ENCODE measurements at regions not wholly inside any gene's neighbourhood (a gene's known extent, or its start where the extent isn't known, plus 50 kb on each side); places are given as distances from the start of the nearest gene placed in this dataset.

DNA sequence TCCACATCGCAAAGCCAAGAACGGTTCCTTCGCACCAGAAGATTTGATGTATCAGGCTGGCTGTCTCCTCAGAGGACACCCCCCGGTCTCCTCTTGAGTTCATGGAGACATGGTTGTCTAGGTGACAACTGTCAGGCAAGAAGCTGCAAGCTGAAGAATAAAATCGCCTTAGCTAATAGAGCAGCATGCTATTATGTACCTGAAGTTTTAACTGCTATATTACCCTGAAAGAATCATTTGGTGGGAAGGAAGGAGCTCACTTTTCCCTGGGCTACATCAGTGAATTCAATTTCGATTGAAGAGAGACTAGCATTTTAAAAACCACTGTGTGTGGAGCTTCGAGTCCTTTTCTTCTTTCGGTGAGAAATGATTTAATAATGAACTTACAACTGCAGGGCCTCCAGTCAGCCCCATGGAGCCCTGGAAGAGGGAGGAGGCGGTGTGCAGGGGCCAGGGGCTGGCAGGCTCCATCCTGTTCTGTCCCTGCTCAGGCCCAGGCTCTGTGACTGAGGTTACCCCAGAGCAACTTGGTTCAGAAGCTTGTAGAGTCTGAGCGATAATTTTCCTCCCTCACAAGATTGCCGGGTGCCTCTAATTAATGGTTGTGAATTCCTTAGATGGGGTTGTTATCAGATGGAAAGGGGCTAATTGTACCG lies 191.3 kb downstream of the MID1IP1 start:
- DNase-seq (ENCODE audit: low read depth), result no peak
- no peak overlapping the region for H3K4me3 ChIP-seq (ENCODE audit: low read depth, low read length)
- TF ChIP-seq CTCF (conservative IDR thresholded peaks at IDR 0.05; ENCODE audit: low read depth, low read length), result no peak

DNA sequence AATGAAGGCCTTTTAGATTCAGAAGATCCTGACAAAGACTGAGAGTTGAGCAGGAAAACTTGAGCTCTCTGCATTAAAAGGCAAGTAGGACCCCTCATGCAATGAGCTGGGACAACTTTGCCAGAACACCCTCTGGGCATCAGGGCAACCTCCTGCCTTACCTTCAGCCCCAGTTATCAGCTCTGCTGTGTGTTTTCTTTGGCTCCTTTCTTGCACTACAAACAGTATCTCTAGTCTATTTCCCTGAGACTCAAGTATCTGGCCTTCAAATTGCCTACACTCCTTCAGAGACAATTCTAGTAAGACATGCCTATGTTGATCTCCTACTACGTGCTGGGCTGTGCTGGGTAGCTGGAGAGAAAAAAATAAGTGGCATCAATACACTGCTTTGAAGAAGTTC lies 192.2 kb downstream of the MID1IP1 start:
- DNase-seq (ENCODE audit: low read depth), result no peak
- no peak overlapping the region for H3K4me3 ChIP-seq (ENCODE audit: low read depth, low read length)
- TF ChIP-seq CTCF (conservative IDR thresholded peaks at IDR 0.05; ENCODE audit: low read depth, low read length), result no peak

GRCh38 chrX:38999099-38999498 lies 197.8 kb downstream of the MID1IP1 start:
- no peak overlapping the region for H3K4me3 ChIP-seq (ENCODE audit: low read depth, low read length)
- TF ChIP-seq CTCF (conservative IDR thresholded peaks at IDR 0.05; ENCODE audit: low read depth, low read length), result no peak
- no peak for DNase-seq (ENCODE audit: low read depth)

DNA sequence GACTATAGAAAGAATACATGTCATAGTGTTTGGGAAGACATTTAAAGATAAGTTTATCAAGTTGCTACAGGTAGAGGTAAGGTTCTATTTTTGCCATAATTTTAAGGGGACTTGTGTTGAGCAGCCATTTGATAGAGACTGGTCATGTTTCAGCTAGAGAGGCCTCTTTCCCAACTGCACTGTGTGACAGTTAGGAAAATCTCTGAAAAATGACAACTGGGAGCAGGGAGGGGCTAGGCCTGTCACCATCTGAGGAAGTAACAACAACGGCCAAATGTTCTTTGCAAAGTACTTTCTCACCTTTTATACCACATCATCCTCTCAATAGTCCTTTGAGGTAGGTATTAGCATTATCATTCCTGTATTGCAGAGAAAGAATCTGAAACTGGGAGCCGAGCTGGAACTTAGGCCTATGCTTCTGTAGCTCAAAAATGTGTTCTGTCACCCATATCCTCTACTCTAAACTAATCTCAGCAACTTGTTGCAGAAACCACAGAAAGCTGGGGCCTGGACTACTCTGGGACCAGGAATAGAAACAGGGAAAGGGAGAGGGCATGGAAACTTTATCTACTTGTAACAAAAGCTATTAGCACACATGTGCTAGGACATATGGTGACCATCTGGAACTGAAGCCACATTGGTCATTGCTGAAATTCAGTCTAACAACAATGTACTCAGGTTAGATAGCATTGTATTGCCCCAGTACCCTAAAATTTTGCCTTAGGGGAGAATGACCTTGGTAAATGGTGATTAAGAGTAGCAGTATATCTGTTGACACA lies 198.9 kb downstream of the MID1IP1 start:
- DNase-seq (ENCODE audit: low read depth), result no peak
- TF ChIP-seq CTCF (conservative IDR thresholded peaks at IDR 0.05; ENCODE audit: low read depth, low read length), result no peak
- H3K4me3 ChIP-seq (ENCODE audit: low read depth, low read length), result no peak overlapping the region

DNA sequence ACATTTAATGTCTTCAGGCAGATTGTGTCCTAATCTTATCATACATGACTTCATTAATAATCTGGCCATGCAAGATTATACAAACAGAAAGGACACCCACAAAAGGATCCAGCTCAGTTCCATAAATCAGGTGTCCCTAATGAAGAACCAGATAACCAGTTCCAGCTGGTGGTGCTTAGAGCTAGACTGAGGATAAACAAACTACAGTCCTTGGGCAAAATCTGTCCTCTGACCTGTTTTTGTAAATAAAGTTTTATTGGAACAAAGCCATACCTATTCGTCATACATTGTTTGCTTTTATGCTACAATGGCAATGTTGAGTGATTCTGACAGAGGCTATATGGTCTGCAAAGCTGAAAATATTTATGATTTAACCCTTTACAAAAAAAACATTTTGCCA lies 199.5 kb downstream of the MID1IP1 start:
- no peak for DNase-seq (ENCODE audit: low read depth)
- TF ChIP-seq CTCF (conservative IDR thresholded peaks at IDR 0.05; ENCODE audit: low read depth, low read length), result no peak
- no peak overlapping the region for H3K4me3 ChIP-seq (ENCODE audit: low read depth, low read length)

DNA sequence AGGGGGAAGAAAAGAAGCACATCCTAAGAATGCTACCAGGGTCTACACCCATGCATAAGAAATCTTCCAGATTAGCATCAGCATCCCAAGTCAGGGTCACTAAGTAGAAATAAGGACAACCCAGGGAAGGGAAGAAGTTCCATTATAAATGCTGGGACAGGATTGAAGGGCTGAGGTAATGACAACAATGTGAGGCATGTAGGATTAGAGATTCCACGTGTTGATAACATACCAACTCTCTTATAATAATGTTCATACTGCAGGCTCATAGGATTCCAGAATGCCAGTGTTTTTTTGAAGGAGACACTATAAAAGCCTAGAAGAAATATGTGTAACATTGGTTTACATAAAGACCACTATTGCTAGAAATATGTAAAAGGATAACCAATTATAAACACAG lies 201.2 kb downstream of the MID1IP1 start:
- H3K4me3 ChIP-seq (ENCODE audit: low read depth, low read length), result no peak overlapping the region
- DNase-seq (ENCODE audit: low read depth), result no peak
- TF ChIP-seq CTCF (conservative IDR thresholded peaks at IDR 0.05; ENCODE audit: low read depth, low read length), result no peak

DNA sequence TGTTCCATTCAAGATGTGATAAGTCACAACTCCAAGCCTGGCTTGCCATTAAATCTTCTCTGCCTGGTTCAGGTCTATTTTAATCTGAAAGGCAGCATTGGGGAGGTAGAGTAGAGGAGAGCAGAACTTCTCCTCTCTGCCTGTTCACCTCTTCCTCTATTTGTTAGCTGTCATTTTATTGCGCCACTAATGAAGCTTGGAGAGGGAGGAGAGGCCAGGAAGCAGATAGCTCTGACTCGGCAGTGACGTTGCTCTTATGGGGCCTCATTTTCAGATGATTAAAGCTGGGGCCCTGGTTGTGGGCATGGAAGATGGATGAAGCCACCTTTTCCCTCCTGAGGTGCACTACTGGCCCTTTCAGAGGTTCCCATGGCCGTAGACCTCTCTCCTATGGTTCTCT lies 207.3 kb downstream of the MID1IP1 start:
- no peak for DNase-seq (ENCODE audit: low read depth)
- no peak for TF ChIP-seq CTCF (conservative IDR thresholded peaks at IDR 0.05; ENCODE audit: low read depth, low read length)

More for the DNA sequence above, 207.3 kb downstream of the MID1IP1 start:
- H3K4me3 ChIP-seq (ENCODE audit: low read depth, low read length), result no peak overlapping the region

All from choroid plexus epithelial cell (primary cell).